ENCODE measurements at regions not wholly inside any gene's neighbourhood (a gene's known extent, or its start where the extent isn't known, plus 50 kb on each side); places are given as distances from the start of the nearest gene placed in this dataset.
"Not testable (repeated sequence)": the region's sequence is repeated elsewhere in the genome, so short reads cannot be mapped to it uniquely, and the experiment has no call there.

DNA sequence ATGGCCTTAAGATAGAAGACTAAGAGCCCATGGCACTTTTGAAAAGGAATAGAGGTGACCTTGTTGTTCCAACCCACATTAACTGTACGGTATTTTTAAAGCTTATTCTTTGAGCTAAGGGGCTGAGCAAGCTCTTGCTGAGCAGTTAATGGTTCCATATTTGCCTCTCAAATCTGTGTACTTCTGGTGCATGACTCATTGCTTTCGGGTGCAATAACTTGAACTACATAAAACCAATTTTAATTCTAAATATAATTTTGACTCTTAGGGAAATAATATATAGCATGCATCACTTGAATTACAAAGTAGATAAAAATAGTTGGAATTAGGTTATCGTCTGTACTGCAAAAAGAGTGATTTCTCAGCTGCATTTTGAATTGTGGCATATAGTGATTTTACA lies 348.1 kb upstream of the CITED2 start:
- no peak for DNase-seq (ENCODE audit: low read depth in 2 of 2)

DNA sequence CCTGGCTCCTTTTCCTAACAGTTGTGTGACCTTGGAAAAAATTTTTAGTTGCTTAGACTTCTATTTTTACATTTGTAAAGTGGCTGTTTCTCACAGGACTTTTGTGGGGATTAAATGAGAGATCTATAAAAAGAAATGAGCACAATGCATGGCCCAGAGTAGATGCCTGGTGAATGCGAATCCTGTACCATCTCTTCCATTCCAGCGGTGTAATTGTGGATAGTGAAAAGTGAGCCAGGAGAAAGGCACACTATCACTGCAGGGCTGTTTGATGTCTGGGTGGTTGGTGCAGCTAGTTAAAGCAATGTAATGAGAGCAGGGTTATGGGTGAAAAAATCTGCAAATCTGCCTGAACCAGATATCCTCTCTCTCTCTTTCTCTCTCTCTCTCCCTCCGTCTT lies 347.5 kb upstream of the CITED2 start:
- DNase-seq (ENCODE audit: low read depth in 2 of 2) = no peak

DNA sequence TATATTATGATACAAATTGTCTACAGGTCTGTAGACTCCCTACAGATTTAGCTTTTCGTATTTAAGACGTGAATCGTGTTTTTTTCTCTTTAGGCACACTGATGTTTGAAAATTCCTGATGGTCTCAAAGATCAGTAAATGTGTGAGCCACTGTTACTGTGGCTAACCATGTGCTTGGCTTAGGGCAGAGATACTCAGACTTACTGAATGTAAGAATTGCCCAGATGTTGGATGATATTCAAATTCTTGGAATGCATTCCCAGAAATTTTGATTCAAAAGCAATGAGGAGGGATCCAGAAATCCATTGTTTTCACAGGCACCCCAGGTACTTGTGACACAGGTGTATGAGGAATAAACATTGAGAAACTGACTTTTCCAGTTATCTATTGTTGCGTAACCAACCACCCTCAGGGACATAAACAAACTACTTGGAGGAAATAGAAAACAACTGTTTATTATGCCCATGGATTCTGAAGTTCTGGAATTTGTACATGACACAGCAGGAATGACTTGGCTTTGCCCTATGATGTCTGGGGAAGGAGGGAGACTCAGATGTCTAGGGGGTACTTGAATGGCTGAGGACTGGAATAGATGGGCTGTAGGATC lies 339.6 kb upstream of the CITED2 start:
- no peak for DNase-seq (ENCODE audit: low read depth in 2 of 2)

DNA sequence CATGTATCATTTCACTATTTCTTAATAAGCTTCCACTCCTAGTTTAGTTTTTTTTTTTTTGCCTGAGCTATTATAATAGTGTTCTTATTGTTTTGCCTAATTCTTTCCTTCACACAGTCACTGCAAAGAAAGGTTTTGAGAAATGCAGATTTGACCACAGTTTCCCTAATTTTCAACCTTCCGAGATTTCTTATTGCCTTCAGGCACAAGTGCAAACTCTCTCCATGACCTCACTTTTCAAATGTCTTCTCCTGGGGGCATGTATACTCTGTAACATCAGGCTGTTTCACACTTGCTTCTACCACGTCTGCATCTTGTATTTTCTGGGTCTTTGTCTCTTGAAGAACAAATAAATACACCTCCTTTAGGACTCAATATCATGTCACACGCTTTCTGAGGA lies 339.0 kb upstream of the CITED2 start:
- DNase-seq (ENCODE audit: low read depth in 2 of 2) = no peak

DNA sequence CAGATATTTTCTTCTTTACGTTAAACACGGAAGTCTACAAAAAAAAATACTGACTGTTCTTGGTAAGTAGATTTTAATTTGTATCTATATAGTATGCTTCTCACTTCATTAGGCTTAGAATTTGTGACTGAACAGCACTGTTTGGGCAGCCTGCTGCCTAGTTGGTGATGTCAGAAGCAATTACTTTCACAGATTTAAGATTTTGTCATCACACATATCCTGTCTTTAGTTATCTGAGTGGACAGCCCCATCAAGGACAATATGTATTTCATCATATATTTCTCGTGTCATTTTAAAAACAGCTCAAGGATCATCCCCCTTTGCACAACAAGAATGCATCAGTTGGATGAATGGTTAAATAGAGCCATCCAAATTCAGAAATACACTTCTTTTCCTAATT lies 338.4 kb upstream of the CITED2 start:
- DNase-seq (ENCODE audit: low read depth in 2 of 2) = no peak

DNA sequence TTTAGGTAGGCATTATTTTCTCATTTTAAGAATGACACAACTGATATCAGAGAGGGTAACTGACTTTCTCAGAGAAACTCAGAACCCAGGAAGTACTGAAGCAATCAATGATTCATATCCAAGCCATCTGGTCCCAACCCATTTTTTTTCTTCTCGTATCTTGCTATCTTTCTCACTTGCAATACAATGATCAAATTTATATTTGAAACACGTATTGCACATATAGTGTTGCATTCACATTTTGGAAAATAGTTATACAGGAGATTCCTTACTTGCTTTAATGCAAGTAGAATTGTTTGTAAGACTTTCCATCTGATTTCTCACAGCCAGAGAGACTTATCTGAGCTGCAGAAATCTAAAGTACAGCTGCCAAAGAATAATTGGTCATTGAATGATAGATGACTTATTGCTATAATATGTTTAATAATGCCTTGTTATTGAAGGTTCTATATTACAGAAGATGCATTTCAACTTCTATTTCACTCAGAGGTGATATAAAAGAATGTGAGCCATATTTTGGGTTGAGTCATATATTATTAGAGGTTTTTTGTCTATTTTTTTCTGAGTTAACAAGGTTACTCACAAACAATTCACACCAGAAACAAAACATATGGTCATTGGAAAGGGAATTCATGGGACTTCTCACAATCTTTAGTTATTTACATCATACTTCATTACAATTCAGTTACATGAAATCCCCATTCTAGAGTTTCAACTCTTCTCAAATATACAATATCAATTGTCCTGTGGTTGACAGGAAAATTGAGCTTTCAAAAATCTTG lies 337.5 kb upstream of the CITED2 start:
- DNase-seq (ENCODE audit: low read depth in 2 of 2) = no peak

DNA sequence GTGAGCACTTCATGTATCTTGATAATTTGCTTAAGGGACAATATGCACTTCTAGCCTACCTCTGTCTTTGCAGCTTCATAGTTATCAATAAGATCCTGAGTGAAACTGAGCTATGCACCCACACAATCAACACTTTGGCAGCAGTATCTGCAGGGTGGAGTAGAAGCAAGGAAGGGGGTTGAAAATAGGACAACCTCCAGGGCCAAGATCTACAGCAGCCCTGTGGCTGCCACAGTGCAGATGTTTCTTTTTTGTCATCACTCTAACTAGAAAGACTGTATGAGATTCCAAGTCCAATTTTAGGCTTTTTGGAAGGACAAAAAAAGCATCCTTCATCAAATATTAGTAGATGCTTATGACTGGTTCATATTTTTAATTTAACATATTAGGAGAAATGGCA lies 336.1 kb upstream of the CITED2 start:
- no peak for DNase-seq (ENCODE audit: low read depth in 2 of 2)

DNA sequence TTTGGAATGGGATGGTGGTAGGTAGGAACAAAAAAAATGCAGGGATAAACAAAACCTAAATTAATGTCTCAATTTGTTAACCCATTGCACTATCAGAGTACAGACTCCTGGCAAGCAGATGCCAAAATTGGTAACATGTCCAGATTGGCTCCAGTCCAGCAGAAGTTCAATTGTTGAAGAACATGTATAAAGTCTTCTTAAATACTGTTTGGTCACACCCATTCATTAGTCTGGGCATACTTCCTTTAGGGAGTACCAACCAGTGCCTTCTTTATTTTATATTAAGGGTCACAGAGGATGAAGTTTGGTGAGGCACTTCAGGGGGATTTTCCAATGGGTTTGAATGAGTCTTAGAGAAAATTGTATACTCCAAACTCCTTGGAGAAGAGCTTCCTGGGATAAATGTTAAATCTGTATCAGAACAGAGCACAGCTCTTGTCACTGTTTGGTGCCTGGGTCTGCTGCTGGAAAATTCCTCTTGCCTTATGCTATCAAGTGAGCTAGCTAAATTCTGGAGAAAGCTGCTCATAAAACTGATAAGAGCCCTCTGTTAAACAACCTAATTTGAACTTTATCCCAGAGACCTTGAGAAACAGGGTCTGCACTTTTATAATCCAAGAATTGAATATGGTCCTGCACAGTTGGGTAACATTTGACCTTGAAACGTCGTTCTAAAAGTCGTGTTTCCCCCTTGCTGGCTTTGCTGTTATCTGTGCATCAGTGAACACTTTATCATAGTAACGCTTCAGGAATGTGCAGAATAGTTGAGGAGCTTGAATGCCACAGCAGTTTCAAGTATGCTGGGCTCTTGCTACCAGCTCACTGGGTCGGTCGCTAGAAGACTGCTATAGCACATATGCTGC lies 334.1 kb upstream of the CITED2 start:
- DNase-seq (ENCODE audit: low read depth in 2 of 2) = no peak

DNA sequence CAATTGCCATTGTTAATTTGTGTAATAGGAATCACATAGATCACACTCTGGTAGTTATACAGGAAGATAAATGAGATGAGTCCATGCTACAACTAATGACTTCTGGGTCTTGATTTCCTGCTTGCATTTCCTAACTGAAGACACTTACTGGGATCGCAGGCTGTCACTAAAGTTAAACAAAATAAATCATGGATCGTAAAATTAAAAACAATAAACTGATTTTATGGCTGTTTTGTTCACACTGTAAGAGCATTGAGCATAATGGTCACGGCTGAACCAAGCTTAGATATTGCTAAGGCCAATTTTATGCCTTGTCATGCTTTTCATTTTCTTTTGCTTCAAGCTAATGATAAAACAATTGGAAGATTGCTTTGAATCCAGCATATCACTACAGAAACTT lies 332.5 kb upstream of the CITED2 start:
- no peak for DNase-seq (ENCODE audit: low read depth in 2 of 2)

DNA sequence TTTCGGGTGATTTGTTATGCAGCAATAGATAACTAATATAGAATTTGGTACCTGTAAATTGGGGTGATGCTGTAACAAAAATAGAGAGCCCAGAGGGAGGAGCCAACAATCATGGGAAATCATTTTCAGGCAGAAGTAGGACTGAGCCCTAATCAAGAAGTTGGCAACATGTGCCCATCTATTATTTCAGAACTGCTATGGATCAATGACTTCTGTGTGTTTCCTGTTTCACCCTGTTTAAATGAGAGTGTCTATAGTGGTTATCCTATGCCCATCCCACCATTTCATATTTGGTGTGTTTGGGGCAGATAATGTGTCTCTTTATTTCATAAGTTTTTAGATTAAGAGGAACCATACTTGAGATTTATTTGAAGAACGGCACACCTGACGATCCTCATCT lies 330.8 kb upstream of the CITED2 start:
- DNase-seq (ENCODE audit: low read depth in 2 of 2) = no peak

DNA sequence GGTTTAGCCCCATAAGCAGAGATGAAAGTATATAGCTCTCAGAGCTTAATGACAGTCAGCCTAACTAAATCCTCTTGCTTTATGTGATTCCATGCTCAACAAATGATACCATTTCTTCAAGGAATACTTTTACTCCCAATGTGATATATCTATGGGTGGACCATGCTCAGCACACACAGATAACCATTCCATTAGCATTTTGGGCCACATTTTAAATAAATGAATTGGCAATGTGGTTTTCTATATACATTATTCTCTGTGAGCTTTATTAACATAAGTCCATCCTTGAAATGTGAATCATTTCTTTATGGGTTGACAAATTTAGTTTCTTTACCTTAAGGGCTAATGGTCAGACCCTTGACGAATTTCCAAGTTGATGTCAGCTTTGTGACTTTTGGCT lies 329.3 kb upstream of the CITED2 start:
- no peak for DNase-seq (ENCODE audit: low read depth in 2 of 2)

DNA sequence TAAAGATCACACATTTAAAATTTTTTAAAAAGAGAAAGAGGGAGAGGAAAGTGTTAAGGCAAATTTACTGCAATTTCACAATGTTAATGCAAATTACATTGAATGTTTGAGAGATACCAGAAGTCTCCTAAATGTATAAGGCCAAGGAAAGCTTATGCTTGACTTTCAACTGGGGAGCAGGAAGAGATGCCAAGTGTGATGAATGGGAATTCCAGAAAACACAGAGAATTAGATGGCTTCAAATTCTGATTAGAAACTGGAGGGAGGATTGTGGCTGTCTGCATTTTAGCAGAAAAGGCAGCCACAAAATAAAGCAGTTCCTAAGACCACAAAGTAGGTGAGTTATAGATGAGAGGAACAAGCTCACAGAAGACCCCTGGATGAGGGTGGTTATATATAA lies 328.3 kb upstream of the CITED2 start:
- no peak for DNase-seq (ENCODE audit: low read depth in 2 of 2)

DNA sequence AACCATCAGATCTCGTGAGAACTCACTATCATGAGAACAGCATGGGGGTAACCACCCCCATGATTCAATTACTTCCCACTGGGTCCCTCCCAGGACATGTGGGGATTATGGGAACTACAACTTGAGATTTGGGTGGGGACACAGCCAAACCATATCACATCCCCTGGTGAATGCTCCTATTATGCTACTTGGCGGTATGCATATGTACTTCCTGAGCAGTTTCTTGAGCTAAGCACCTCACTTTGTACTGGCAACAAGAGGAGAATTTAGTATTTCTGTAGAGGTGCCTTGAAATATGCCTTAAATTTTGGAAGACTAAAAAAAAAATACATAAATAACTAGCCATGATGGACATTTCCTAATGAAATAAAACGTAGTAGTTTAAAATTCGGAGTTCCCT lies 327.2 kb upstream of the CITED2 start:
- DNase-seq (ENCODE audit: low read depth in 2 of 2) = no peak

DNA sequence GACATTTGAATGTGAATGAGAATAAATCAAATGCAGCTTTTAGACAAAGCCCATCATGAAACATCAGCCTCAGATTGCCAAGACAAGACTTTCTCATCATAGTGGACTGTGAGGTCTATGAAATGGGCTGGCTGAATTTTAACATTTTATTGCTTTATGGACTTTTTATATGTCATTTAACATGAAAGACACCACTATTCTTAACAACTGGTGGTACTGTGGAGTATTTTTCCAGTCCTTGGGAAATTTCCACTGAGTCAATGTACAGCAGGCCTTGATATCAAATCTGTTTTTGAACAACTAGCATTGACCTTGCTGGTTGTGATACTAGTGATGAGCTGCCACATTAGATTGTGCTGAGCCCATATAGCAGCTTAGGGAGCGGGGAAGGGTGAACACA lies 326.6 kb upstream of the CITED2 start:
- no peak for DNase-seq (ENCODE audit: low read depth in 2 of 2)

DNA sequence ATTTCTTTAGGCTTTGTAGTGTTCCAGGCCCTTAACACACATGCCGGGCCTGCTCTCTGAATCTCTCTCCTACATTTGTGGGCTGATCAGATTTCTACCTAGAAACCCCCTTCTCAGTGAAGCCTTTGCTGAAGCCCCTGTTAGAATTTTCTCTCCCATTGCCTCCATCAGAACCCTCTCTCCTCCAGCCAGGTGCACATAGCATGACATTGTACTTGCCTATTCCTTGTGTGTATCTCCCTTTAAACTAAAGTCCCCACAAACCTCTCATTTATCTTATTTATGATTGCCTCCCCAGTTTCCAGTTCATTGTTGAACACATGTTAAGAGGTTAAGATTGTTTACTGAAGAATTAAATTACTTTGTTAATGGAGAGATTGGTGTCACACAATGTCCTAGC lies 325.5 kb upstream of the CITED2 start:
- no peak for DNase-seq (ENCODE audit: low read depth in 2 of 2)

DNA sequence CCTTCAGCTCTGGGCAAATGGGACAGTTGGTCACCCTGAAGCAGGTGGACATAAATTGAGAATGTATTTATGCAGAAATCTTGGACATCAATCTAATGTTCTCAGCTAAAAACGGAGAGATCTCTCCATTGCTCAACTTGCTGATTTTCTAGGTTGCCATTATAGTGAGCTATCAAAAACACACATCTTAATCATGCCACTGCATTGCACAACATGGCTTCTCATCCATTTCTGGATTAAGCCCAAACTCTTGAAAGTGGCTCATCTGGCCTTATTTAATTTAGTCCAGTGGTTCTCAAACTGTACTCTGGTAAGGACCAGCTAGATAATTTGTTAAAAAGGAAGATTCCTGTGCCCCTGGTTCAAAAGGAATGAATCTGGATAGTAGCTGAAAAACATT lies 324.9 kb upstream of the CITED2 start:
- no peak for DNase-seq (ENCODE audit: low read depth in 2 of 2)

DNA sequence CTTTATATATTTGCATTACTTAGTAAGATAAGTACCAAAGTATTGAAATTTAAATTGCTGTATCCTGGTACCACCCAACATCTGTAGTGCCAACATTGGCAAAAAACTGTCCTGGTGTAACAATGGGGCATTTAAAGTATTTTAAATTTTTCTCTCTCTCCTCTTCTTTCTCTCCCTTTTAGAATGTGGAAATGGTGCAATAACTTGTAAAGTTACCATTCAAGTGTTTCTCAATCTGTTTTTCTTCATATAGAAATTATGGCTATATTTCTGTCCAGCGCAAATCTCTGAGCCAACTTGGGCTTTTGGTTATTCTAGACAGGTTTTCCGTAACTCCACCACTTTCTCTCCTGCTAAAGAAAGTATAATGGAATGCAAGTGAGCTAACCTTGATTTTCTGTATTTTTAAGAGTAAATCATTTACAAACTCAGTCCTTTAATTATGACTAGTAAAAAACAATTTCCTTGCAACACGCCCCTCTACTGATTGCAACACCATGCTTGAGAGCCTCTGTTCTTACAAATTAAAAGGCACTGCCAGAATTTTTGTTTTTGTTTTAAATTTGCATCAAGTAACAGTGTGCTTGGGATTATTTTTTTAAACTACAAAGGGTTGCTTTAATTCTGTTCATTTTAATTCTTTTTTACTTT lies 324.2 kb upstream of the CITED2 start:
- DNase-seq (ENCODE audit: low read depth in 2 of 2) = no peak

DNA sequence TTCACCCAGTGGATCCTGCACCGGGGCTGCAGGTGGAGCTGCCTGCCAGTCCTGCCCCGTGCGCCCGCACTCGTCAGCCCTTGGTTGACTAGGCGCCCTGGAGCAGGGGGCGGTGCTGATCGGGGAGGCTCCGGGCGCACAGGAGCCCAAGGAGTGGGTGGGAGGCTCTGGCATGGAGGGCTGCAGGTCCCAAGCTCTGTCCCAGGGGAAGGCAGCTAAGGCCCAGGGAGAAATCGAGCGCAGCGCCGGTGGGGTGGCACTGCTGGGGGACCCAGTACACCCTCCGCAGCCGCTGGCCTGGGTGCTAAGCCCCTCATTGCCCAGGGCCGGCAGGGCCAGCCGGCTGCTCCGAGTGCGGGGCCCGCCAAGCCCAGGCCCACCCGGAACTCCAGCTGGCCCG lies 323.4 kb upstream of the CITED2 start:
- DNase-seq (ENCODE audit: low read depth in 2 of 2) = not testable (repeated sequence)

DNA sequence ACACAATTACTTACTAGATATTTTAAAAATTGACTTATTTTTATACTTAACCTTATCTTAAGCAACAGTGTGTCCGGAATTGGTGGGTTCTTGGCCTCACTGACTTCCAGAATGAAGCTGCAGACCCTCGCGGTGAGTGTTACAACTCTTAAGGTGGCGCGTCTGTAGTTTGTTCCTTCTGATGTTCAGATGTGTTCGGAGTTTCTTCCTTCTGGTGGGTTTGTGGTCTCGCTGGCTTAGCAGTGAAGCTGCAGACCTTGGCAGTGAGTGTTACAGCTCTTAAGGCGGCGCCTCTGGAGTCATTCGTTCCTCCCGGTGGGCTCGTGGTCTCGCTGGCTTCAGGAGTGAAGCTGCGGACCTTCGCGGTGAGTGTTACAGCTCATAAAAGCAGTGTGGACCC lies 322.5 kb upstream of the CITED2 start:
- not testable (repeated sequence) for DNase-seq (ENCODE audit: low read depth in 2 of 2)

DNA sequence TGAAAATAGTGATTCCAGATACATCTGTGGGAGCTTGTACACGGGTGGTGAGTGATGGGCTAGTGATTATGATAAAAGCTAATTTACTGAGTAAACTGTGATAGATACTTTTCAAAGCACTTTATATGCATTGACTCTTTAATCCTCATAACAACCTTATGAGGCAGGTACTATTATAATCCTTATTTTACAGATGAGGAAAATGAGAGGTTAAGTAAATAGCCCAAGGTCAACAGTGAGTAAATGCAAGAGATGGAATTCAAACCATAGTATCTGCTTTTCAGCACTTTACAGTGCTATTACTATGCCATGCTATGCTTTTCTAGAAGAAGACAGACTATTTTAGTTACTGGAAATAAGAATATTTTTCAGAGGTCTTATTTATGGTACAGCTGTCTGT lies 320.9 kb upstream of the CITED2 start:
- no peak for DNase-seq (ENCODE audit: low read depth in 2 of 2)

DNA sequence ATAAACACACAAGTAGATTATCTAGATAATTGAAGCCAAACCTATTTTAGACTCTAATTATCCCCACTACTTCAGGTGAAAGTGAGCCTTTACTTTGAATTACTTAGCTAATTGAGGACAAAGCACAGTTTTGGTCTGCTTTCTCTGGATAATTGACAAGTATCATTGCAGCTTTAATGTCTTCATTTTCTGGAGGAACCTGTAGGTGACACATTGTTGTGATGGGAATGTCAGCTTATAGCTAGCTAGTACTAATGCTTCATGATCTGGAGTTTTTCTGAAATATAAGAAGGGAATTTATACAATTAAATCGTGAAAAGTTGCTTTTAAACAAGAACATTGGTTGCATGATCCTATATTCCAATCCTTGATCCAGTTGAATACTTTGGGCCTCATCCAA lies 319.3 kb upstream of the CITED2 start:
- DNase-seq (ENCODE audit: low read depth in 2 of 2) = no peak

DNA sequence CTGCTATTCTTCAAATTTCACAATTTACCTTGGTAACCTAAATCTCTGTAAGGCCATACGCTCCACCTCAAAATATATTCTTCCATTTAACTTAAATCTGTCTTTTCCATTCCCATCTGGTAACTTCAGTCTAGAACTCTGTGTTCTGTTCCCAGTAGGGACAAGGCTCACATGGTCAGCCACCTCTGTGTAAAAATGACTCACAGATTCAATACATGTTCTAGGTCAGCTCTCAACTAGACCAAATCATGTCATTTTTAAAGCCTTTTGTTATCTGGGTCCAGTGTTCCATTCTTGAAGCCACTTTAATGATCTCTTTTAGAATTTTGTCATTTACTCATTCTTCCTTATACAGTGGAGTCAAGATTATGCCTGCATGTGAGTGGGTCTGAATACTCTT lies 315.6 kb upstream of the CITED2 start:
- no peak for DNase-seq (ENCODE audit: low read depth in 2 of 2)
